DMS53 treated with DMSO at 0.1 percent for 48 hours (cell line): ENCODE measurements at regions not wholly inside any gene's neighbourhood (a gene's known extent, or its start where the extent isn't known, plus 50 kb on each side); places are given as distances from the start of the nearest gene placed in this dataset.

Experiments
- DNase-seq: peaks from one replicate; lab custom pipeline; 2025; ENCODE audit not compliant: unreplicated experiment; lab: John Stamatoyannopoulos, UW

- DNase-seq = no peak
These were observed 356.6 kb downstream of the CXXC4 start for GRCh38 chr4:104138116-104138515.

- DNase-seq = no peak
These were observed 365.5 kb downstream of the CXXC4 start for GRCh38 chr4:104129243-104129642.

- DNase-seq = peak; percentile 90
These were observed 365.9 kb downstream of the CXXC4 start for GRCh38 chr4:104128850-104129213.

- DNase-seq = peak; percentile 78
These were observed 366.5 kb downstream of the CXXC4 start for GRCh38 chr4:104128031-104128849.

- no peak for DNase-seq
These were observed 371.7 kb downstream of the CXXC4 start for GRCh38 chr4:104123021-104123420.

GRCh38 chr4:104117776-104118175 is 376.9 kb downstream of the CXXC4 start:
- DNase-seq = no peak

GRCh38 chr4:104113850-104114249 is 380.8 kb downstream of the CXXC4 start:
- DNase-seq = no peak

GRCh38 chr4:104099141-104099540 is 379.4 kb upstream of the TACR3 start:
- DNase-seq = no peak

- DNase-seq = no peak
These were observed 373.5 kb upstream of the TACR3 start for GRCh38 chr4:104093247-104093646.

- no peak for DNase-seq
These were observed 353.4 kb upstream of the TACR3 start for GRCh38 chr4:104073229-104073628.

GRCh38 chr4:104066533-104066932 is 346.7 kb upstream of the TACR3 start:
- no peak for DNase-seq

GRCh38 chr4:104064646-104065577 is 345.1 kb upstream of the TACR3 start:
- peak; percentile 77 for DNase-seq

- no peak for DNase-seq
These were observed 343.6 kb upstream of the TACR3 start for GRCh38 chr4:104063341-104063740.

GRCh38 chr4:104044369-104044768 is 324.6 kb upstream of the TACR3 start:
- no peak for DNase-seq

- no peak for DNase-seq
These were observed 313.1 kb upstream of the TACR3 start for GRCh38 chr4:104032896-104033295.

GRCh38 chr4:104025251-104025650 is 305.5 kb upstream of the TACR3 start:
- DNase-seq = no peak

- no peak for DNase-seq
These were observed 303.0 kb upstream of the TACR3 start for GRCh38 chr4:104022831-104023230.

GRCh38 chr4:104022226-104022625 is 302.4 kb upstream of the TACR3 start:
- no peak for DNase-seq

GRCh38 chr4:104020641-104021040 is 300.9 kb upstream of the TACR3 start:
- no peak for DNase-seq

- no peak for DNase-seq
These were observed 297.4 kb upstream of the TACR3 start for GRCh38 chr4:104017213-104017612.

- DNase-seq = peak; percentile 41
These were observed 295.9 kb upstream of the TACR3 start for GRCh38 chr4:104015680-104016079.

- DNase-seq = no peak
These were observed 290.9 kb upstream of the TACR3 start for GRCh38 chr4:104010722-104011121.
